ENCODE measurements at regions not wholly inside any gene's neighbourhood (a gene's known extent, or its start where the extent isn't known, plus 50 kb on each side); places are given as distances from the start of the nearest gene placed in this dataset.

GRCh38 chr3:168436245-168436724 lies 340.6 kb upstream of the GOLIM4 start:
- DNase-seq (ENCODE audit: low spot score in 2 of 2): no peak
- no peak overlapping the region for H3K4me3 ChIP-seq (ENCODE audit: low read depth, poor library complexity, severe bottlenecking)
- WGBS, 2 donors: 59 to 84% methylated on average over 1 of the region's 1 CpG
- intact Hi-C loops (cut with DNase I; ENCODE audit: low total_unique reads): no loop called here
- TF ChIP-seq CTCF (IDR thresholded peaks at IDR 0.05): no peak
- TF ChIP-seq POLR2A (IDR thresholded peaks at IDR 0.05): no peak

GRCh38 chr3:168431491-168431890 lies 335.8 kb upstream of the GOLIM4 start:
- WGBS, 2 donors: 63 to 75% methylated on average over 2 of the region's 2 CpGs
- intact Hi-C loops (cut with DNase I; ENCODE audit: low total_unique reads): no loop called here
- TF ChIP-seq CTCF (IDR thresholded peaks at IDR 0.05) (no peak), POLR2A (IDR thresholded peaks at IDR 0.05) (no peak)
- no peak for DNase-seq (ENCODE audit: low spot score in 2 of 2)
- H3K4me3 ChIP-seq (ENCODE audit: low read depth, poor library complexity, severe bottlenecking): no peak overlapping the region

- DNase-seq (ENCODE audit: low spot score in 2 of 2): no peak
- TF ChIP-seq CTCF (IDR thresholded peaks at IDR 0.05) (no peak), POLR2A (IDR thresholded peaks at IDR 0.05) (no peak)
- intact Hi-C loops (cut with DNase I; ENCODE audit: low total_unique reads): no loop called here
- H3K4me3 ChIP-seq (ENCODE audit: low read depth, poor library complexity, severe bottlenecking): no peak overlapping the region
- 34 to 59% methylated on average over 1 of the region's 1 CpG for WGBS, 2 donors
Observed at GRCh38 chr3:168427835-168428475, 332.2 kb upstream of the GOLIM4 start.

GRCh38 chr3:168427156-168427555 lies 331.4 kb upstream of the GOLIM4 start:
- DNase-seq (ENCODE audit: low spot score in 2 of 2): no peak
- WGBS, 2 donors: 80 to 97% methylated on average over 2 of the region's 2 CpGs
- intact Hi-C loops (cut with DNase I; ENCODE audit: low total_unique reads): no loop called here

GRCh38 chr3:168425936-168426595 lies 330.3 kb upstream of the GOLIM4 start:
- WGBS, 2 donors: 81 to 85% methylated on average over 4 of the region's 4 CpGs
- intact Hi-C loops (cut with DNase I; ENCODE audit: low total_unique reads): no loop called here
- TF ChIP-seq POLR2A (IDR thresholded peaks at IDR 0.05) (no peak), CTCF (IDR thresholded peaks at IDR 0.05) (no peak)
- H3K4me3 ChIP-seq (ENCODE audit: low read depth, poor library complexity, severe bottlenecking): no peak overlapping the region
- DNase-seq (ENCODE audit: low spot score in 2 of 2): no peak

More at GRCh38 chr3:168427156-168427555, 331.4 kb upstream of the GOLIM4 start:
- no peak overlapping the region for H3K4me3 ChIP-seq (ENCODE audit: low read depth, poor library complexity, severe bottlenecking)
- no peak for TF ChIP-seq POLR2A (IDR thresholded peaks at IDR 0.05)
- no peak for TF ChIP-seq CTCF (IDR thresholded peaks at IDR 0.05)
